Ovary (tissue), 7 donors: ENCODE measurements at regions not wholly inside any gene's neighbourhood (a gene's known extent, or its start where the extent isn't known, plus 50 kb on each side); places are given as distances from the start of the nearest gene placed in this dataset.

Experiments used
- DNase-seq, 5 donors: peaks; one replicate each; pipeline ENCODE4 v3.0.0-alpha.2; 2019 to 2020
- H3K27ac ChIP-seq, 2 donors: fragments of 200-600 bp; one replicate each; pipeline versions ENCODE4 v1.5.1 to v1.8.0; 2019 to 2022
- H3K27me3 ChIP-seq: fragments of 200-600 bp; one replicate; pipeline ENCODE4 v1.8.0; 2022
- H3K36me3 ChIP-seq: fragments of 200-600 bp; sonication (generic); one replicate; pipeline ENCODE4 v1.5.1; 2019
- H3K4me1 ChIP-seq: one replicate; pipeline ENCODE4 v1.8.1; 2013; ENCODE audit warnings: mild to moderate bottlenecking, moderate library complexity; ENCODE audit not compliant: insufficient read depth
- H3K4me3 ChIP-seq: fragments of 200-600 bp; sonication (generic); one replicate; pipeline ENCODE4 v1.5.1; 2017
- H3K9me3 ChIP-seq, 2 donors: fragments of 200-600 bp in 1 of 2; sonication (generic) in 1 of 2; one replicate each; pipeline versions ENCODE4 v1.5.1 to v1.8.1; 2013 to 2019; ENCODE audit warnings: mild to moderate bottlenecking in 1 of 2, moderate library complexity in 1 of 2
- EP300 ChIP-seq: sonication (generic); formaldehyde crosslinking; IDR thresholded peaks from one replicate; pipeline ENCODE4 v1.6.1; 2017; ENCODE audit warnings: antibody characterized with exemption
- POLR2A ChIP-seq: fragments of 450-650 bp; IDR thresholded peaks from one replicate; pipeline ENCODE4 v1.6.1; 2017; ENCODE audit warnings: antibody characterized with exemption, mild to moderate bottlenecking, moderate library complexity
- WGBS, 3 donors: extraction: QIAGEN DNeasy Blood & Tissue Kit in 1 of 3; methylation state at CpG; one replicate each; pipeline versions ENCODE4 v1.1.5 to v1.1.7; 2013 to 2017; 5-methylcytosine and 5-hydroxymethylcytosine counted together
- intact Hi-C, 4 donors: fragments of 100-400 bp; cut with DNase I; formaldehyde crosslinking; loops; one replicate each; pipeline versions ENCODE4 v1.11.0 to v1.15.1; 2022 to 2023
- TF ChIP-seq, protein P1 (sequence below), 3 donors: fragments of 450-650 bp in 2 of 3; fragments of 200-600 bp in 1 of 3; IDR thresholded peaks; one replicate each; pipeline versions ENCODE4 v1.5.1 to v1.8.0; 2016 to 2022; ENCODE audit warnings: antibody characterized with exemption in 3 of 3, mild to moderate bottlenecking in 1 of 3
- donor health status: DM: no; HTN: no; CAD: no; lungs with moderate emphysema.
- donor health status: DM: no; HTN: no; CAD: no.
- donor health status: Bipolar disorder and iron deficiency.
- donor health status: DM: no; HTN: no; CAD: no.
- donor health status: DM: yes; HTN: yes; CAD: no.

DNA sequence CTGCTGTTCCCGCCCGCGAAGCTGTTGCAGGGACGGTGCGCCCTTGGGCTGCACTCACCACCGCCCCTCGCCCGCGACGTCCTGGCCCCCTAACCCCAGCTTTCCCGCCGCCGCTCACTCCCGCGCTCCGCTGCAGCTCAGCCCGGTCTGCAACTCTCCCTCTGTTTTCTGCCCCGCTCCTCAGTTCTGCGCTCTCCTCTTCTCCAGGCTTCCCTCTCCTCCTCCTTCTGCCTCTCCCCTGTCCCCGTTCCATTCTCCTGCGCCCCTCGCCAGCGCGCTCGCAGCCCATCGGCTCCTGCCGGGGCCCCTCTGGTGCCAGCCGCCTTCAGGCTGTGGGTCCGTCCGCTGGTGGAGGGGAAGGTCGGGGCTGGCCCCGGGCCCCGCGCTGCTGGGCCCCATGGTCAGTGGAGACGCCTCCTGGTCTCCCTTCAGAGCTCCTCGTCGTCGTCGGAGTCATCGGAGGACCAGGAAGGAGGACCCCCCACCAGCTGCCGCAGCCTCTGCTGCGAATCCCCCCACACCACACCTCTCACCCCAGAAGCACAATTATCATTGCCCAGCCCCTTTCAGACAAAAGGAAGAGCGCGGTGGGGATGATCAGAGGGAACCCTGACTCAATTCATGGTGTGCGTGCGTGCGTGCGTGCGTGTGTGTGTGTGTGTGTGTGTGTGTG, 223.2 kb upstream of the FOXF1 start:
- TF ChIP-seq, protein P1, sequence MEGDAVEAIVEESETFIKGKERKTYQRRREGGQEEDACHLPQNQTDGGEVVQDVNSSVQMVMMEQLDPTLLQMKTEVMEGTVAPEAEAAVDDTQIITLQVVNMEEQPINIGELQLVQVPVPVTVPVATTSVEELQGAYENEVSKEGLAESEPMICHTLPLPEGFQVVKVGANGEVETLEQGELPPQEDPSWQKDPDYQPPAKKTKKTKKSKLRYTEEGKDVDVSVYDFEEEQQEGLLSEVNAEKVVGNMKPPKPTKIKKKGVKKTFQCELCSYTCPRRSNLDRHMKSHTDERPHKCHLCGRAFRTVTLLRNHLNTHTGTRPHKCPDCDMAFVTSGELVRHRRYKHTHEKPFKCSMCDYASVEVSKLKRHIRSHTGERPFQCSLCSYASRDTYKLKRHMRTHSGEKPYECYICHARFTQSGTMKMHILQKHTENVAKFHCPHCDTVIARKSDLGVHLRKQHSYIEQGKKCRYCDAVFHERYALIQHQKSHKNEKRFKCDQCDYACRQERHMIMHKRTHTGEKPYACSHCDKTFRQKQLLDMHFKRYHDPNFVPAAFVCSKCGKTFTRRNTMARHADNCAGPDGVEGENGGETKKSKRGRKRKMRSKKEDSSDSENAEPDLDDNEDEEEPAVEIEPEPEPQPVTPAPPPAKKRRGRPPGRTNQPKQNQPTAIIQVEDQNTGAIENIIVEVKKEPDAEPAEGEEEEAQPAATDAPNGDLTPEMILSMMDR (IDR thresholded peaks at IDR 0.05) = no peak
- TF ChIP-seq EP300 (no peak), POLR2A (no peak)
- H3K4me1 ChIP-seq = no peaks in the 10 kb centered on the region
- H3K36me3 ChIP-seq = no peaks in the 10 kb centered on the region
- H3K4me3 ChIP-seq = no peak overlapping the region
- 2 to 3% (median 2%) methylated on average over 49 of the region's 49 CpGs for WGBS, 3 donors
- intact Hi-C loops = no loop called here
- H3K27ac ChIP-seq = no peak overlapping the region
- no peaks in the 10 kb centered on the region for H3K9me3 ChIP-seq
- no peaks in the 10 kb centered on the region for H3K27me3 ChIP-seq
- no peak for DNase-seq

DNA sequence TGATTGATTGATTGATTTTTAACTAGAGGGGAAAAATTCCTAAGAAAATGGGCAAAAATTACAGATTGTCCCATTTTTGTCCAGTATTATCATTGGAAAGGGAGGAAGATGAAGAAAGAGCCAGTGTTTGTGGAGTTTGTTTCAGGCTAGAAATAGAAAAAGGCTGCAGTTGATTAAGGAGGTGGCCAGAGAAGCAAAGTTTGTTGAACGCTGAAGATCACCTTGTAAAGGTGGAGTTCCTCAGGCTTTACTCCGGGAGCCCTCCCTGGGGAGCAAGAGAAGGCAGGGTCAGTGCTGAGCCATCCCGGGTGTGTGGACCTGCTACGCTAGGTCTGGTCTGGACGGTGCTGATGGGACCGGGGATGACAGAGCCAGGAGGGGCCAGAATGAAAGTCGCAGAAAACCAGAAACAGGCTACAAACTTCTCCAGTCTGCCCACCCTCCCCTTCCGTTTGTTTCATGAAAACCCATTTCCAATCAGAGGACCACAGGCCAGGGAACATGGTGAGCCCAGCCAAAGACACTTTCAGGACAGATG, 222.6 kb upstream of the FOXF1 start:
- intact Hi-C loops = no loop called here
- no peaks in the 10 kb centered on the region for H3K36me3 ChIP-seq
- DNase-seq = no peak
- no peak overlapping the region for H3K4me3 ChIP-seq
- H3K9me3 ChIP-seq = no peaks in the 10 kb centered on the region
- TF ChIP-seq, protein P1 (IDR thresholded peaks at IDR 0.05) = no peak
- TF ChIP-seq POLR2A = no peak
- no peak for TF ChIP-seq EP300
- H3K4me1 ChIP-seq = no peaks in the 10 kb centered on the region
- no peak overlapping the region for H3K27ac ChIP-seq
- no peaks in the 10 kb centered on the region for H3K27me3 ChIP-seq
- WGBS, 3 donors = 1 to 4% (median 3%) methylated on average over 8 of the region's 8 CpGs

DNA sequence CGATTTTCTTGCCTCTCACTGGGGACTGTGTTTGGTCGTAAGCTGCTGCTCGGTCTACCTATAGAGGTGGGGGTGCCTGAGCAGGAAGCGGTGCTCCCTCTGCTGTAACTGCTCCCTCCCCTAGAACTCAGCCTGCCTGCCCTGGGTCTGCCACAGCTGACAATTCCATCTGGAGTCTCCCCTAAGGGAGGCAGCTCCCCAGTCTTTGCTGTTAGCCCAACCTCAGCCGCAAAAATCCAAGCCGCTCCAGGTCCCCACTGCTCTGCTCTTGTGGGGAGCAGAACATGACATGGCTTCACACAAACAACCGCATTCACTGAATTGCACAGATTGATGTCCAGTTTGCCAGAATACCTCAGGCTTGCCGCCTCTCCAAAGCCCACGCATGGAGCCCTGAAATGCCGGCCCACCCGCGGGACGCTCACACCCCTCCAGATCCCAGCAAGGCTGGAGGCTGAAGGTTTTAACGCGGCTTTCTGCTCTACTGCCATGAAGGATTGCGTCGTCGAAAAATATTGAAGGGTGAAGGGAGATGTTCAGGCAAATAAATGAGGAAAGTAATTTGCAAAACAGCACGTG, 221.5 kb upstream of the FOXF1 start:
- TF ChIP-seq, protein P1 (IDR thresholded peaks at IDR 0.05) = no peak
- TF ChIP-seq EP300 = no peak
- Histone ChIP-seq H3K27ac (no peak overlapping the region), H3K36me3 (no peaks in the 10 kb centered on the region), H3K9me3 (no peaks in the 10 kb centered on the region), H3K4me3 (no peak overlapping the region), H3K4me1 (no peaks in the 10 kb centered on the region), H3K27me3 (no peaks in the 10 kb centered on the region)
- no peak for DNase-seq
- 4 to 9% (median 8%) methylated on average over 19 of the region's 19 CpGs for WGBS, 3 donors
- intact Hi-C loops = no loop called here

DNA sequence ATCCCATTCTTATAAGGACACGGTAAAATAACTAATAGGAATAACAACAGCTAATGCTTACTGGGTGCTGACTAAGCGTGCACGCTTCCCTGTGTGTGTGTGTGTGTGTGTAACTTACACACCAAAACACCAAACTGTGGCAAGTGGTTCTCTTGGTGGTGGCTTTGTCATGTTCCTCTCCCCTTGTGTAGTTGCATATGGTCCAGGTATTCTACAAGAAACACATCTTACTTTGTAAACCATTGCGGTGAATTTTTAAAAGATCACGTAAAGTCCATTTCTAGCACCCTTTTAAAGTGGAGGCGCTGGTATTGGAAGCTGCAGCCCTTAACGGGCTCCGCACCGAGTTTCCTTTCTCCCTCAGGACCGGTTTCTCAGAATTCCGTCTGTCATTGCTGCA, 221.0 kb upstream of the FOXF1 start:
- no peaks in the 10 kb centered on the region for H3K36me3 ChIP-seq
- no peak overlapping the region for H3K4me3 ChIP-seq
- no peak overlapping the region for H3K27ac ChIP-seq
- no peak for TF ChIP-seq POLR2A
- TF ChIP-seq, protein P1 (IDR thresholded peaks at IDR 0.05) = no peak
- TF ChIP-seq EP300 = no peak
- WGBS, 3 donors = 33 to 50% (median 40%) methylated on average over 11 of the region's 11 CpGs
- no peaks in the 10 kb centered on the region for H3K27me3 ChIP-seq
- H3K4me1 ChIP-seq = no peaks in the 10 kb centered on the region
- intact Hi-C loops = no loop called here
- DNase-seq = no peak
- no peaks in the 10 kb centered on the region for H3K9me3 ChIP-seq
